ENCODE measurements at regions not wholly inside any gene's neighbourhood (a gene's known extent, or its start where the extent isn't known, plus 50 kb on each side); places are given as distances from the start of the nearest gene placed in this dataset.

GRCh38 chr7:51680594-51681399, 364.2 kb upstream of the COBL start:
- no peak for DNase-seq (ENCODE audit: low read depth)

GRCh38 chr7:51679358-51679757, 362.7 kb upstream of the COBL start:
- no peak for DNase-seq (ENCODE audit: low read depth)

GRCh38 chr7:51666751-51667150, 350.1 kb upstream of the COBL start:
- no peak for DNase-seq (ENCODE audit: low read depth)

- DNase-seq (ENCODE audit: low read depth): no peak
Observed at GRCh38 chr7:51666266-51666665, 349.7 kb upstream of the COBL start.

- DNase-seq (ENCODE audit: low read depth): no peak
Observed at GRCh38 chr7:51665045-51665780, 348.6 kb upstream of the COBL start.

GRCh38 chr7:51660516-51660915, 343.9 kb upstream of the COBL start:
- DNase-seq (ENCODE audit: low read depth): no peak

GRCh38 chr7:51658684-51659083, 342.1 kb upstream of the COBL start:
- no peak for DNase-seq (ENCODE audit: low read depth)

GRCh38 chr7:51647931-51648351, 331.3 kb upstream of the COBL start:
- no peak for DNase-seq (ENCODE audit: low read depth)

- DNase-seq (ENCODE audit: low read depth): no peak
Observed at GRCh38 chr7:51647486-51647885, 330.9 kb upstream of the COBL start.

- no peak for DNase-seq (ENCODE audit: low read depth)
Observed at GRCh38 chr7:51645702-51646298, 329.2 kb upstream of the COBL start.

- no peak for DNase-seq (ENCODE audit: low read depth)
Observed at GRCh38 chr7:51645255-51645654, 328.6 kb upstream of the COBL start.

- DNase-seq (ENCODE audit: low read depth): no peak
Observed at GRCh38 chr7:51644216-51644615, 327.6 kb upstream of the COBL start.

GRCh38 chr7:51640841-51641240, 324.2 kb upstream of the COBL start:
- no peak for DNase-seq (ENCODE audit: low read depth)

GRCh38 chr7:51639661-51640334, 323.2 kb upstream of the COBL start:
- DNase-seq (ENCODE audit: low read depth): no peak

GRCh38 chr7:51636503-51636902, 319.9 kb upstream of the COBL start:
- no peak for DNase-seq (ENCODE audit: low read depth)

- no peak for DNase-seq (ENCODE audit: low read depth)
Observed at GRCh38 chr7:51635775-51636174, 319.2 kb upstream of the COBL start.

- no peak for DNase-seq (ENCODE audit: low read depth)
Observed at GRCh38 chr7:51634538-51634937, 317.9 kb upstream of the COBL start.

GRCh38 chr7:51634025-51634424, 317.4 kb upstream of the COBL start:
- no peak for DNase-seq (ENCODE audit: low read depth)

- no peak for DNase-seq (ENCODE audit: low read depth)
Observed at GRCh38 chr7:51633596-51633995, 317.0 kb upstream of the COBL start.

GRCh38 chr7:51633006-51633405, 316.4 kb upstream of the COBL start:
- no peak for DNase-seq (ENCODE audit: low read depth)

GRCh38 chr7:51630933-51631332, 314.3 kb upstream of the COBL start:
- DNase-seq (ENCODE audit: low read depth): no peak

- no peak for DNase-seq (ENCODE audit: low read depth)
Observed at GRCh38 chr7:51629206-51629605, 312.6 kb upstream of the COBL start.

- no peak for DNase-seq (ENCODE audit: low read depth)
Observed at GRCh38 chr7:51621956-51622355, 305.3 kb upstream of the COBL start.

Measured in stimulated activated CD8-positive, alpha-beta memory T cell treated with anti-CD3 and anti-CD28 coated beads, Interleukin-12 subunit alpha, Interleukin-12 subunit beta, amount 100 ng/mL, for 1 hour (primary cell).